ENCODE measurements at regions not wholly inside any gene's neighbourhood (a gene's known extent, or its start where the extent isn't known, plus 50 kb on each side); places are given as distances from the start of the nearest gene placed in this dataset.

DNA sequence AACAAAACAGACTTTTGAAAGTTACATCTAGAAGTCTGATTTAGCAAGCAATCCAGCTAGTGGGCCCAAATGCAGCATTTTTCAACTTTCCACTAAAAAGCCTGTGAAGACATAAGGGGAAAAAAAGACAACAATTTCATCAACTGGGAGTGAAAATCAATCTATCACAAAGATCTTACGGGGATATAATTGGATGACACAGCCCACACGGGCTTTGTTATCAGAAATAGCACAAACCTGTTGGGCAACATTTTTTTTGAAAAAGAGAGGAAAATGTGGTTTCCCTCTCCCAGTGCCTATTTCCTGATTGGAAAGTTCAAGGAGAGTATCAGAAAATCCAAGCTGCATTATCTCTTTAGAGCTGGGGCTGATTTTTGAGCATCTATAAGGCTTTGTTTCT is 132.7 kb downstream of the EVA1A start:
- Mint-ChIP-seq H3K4me3 (ENCODE audit: unreplicated experiment) (no peak overlapping the region), H3K27ac (ENCODE audit: unreplicated experiment) (no peak overlapping the region), H3K36me3 (ENCODE audit: low read depth, unreplicated experiment) (no peaks in the 10 kb centered on the region), H3K9me3 (ENCODE audit: unreplicated experiment) (no peaks in the 10 kb centered on the region), H3K4me1 (ENCODE audit: unreplicated experiment) (peaks cover 53% of the 10 kb centered on the region), H3K27me3 (ENCODE audit: unreplicated experiment) (peaks cover 1% of the 10 kb centered on the region)
- no peak for DNase-seq (ENCODE audit: low spot score)
- TF ChIP-seq, protein P1, sequence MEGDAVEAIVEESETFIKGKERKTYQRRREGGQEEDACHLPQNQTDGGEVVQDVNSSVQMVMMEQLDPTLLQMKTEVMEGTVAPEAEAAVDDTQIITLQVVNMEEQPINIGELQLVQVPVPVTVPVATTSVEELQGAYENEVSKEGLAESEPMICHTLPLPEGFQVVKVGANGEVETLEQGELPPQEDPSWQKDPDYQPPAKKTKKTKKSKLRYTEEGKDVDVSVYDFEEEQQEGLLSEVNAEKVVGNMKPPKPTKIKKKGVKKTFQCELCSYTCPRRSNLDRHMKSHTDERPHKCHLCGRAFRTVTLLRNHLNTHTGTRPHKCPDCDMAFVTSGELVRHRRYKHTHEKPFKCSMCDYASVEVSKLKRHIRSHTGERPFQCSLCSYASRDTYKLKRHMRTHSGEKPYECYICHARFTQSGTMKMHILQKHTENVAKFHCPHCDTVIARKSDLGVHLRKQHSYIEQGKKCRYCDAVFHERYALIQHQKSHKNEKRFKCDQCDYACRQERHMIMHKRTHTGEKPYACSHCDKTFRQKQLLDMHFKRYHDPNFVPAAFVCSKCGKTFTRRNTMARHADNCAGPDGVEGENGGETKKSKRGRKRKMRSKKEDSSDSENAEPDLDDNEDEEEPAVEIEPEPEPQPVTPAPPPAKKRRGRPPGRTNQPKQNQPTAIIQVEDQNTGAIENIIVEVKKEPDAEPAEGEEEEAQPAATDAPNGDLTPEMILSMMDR (IDR thresholded peaks at IDR 0.05; ENCODE audit: unreplicated experiment), result no peak

- DNase-seq (ENCODE audit: low spot score), result no peak
- H3K4me1 Mint-ChIP-seq (ENCODE audit: unreplicated experiment), result peaks cover 31% of the 10 kb centered on the region
- no peak overlapping the region for H3K27ac Mint-ChIP-seq (ENCODE audit: unreplicated experiment)
- no peak overlapping the region for H3K4me3 Mint-ChIP-seq (ENCODE audit: unreplicated experiment)
- TF ChIP-seq, protein P1 (IDR thresholded peaks at IDR 0.05; ENCODE audit: unreplicated experiment), result no peak
- H3K9me3 Mint-ChIP-seq (ENCODE audit: unreplicated experiment), result no peaks in the 10 kb centered on the region
- H3K27me3 Mint-ChIP-seq (ENCODE audit: unreplicated experiment), result peaks cover 1% of the 10 kb centered on the region
- no peaks in the 10 kb centered on the region for H3K36me3 Mint-ChIP-seq (ENCODE audit: low read depth, unreplicated experiment)
Observed at GRCh38 chr2:75424936-75425619, 135.7 kb downstream of the EVA1A start.

DNA sequence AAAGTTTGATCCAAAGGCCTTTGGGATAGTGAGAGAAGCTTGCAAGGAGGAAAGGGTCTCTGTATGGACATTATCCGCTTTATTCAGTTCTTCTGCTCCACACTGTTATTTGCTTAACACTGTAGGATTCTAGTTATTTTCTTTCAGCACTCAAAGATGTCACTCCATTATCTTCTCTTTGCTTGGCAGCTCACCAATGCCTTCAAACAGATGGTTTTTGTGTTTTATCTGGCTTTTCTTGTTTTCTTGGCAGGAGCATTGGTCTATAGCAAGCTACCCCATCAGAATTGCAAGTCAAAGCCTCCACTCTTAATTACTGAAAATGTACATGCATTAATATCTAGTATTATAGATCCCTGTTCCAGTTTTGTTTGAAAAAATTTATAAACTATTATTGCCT is 138.8 kb downstream of the EVA1A start:
- Mint-ChIP-seq H3K36me3 (ENCODE audit: low read depth, unreplicated experiment) (no peaks in the 10 kb centered on the region), H3K27ac (ENCODE audit: unreplicated experiment) (no peak overlapping the region), H3K4me1 (ENCODE audit: unreplicated experiment) (peaks cover 3% of the 10 kb centered on the region), H3K27me3 (ENCODE audit: unreplicated experiment) (no peaks in the 10 kb centered on the region), H3K9me3 (ENCODE audit: unreplicated experiment) (no peaks in the 10 kb centered on the region), H3K4me3 (ENCODE audit: unreplicated experiment) (no peak overlapping the region)
- TF ChIP-seq, protein P1 (IDR thresholded peaks at IDR 0.05; ENCODE audit: unreplicated experiment), result no peak
- no peak for DNase-seq (ENCODE audit: low spot score)

DNA sequence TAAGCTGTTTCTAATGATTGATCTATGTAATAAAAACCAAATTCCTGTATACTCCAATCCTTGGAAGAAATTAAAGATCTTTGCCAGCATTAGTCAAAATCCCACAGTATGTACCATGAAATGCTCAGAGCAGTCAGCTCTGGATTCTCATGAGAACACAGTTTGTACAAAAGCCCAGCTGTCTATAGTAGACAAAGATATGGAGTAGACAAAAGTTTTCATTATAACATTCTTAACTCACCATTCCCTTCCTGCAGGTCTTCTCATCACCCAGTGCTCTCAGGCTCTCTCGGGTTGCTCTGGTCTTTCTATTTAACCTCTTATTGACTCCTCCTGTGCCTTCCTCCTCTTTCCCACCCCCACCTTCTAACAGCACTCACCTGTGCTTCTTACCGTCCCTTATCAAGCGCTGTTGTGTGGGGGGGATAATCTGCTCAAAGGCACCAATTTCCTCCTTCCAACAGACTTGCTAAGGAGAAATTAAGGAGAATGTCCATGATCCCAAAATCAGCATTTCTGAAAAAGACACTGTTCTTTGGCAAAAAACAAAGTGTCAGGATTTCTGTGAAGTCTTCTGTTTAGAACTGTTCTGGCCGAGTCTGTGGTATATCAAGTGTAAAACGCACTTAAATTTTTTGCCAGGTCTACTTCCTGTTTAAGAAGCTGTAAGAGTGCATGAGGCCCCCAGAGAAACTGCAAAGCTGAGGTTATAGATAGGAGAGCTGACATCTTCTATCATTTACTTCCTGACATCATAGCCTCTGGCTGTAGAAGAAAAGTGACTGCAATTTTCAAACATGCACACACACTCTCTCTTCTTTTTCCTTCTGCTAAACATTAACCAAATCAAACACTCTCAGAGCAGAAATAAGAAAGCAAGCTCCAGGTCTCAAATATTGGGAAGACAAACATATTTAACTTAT is 144.1 kb downstream of the EVA1A start:
- TF ChIP-seq, protein P1 (IDR thresholded peaks at IDR 0.05; ENCODE audit: unreplicated experiment), result no peak
- Mint-ChIP-seq H3K4me1 (ENCODE audit: unreplicated experiment) (peaks cover 12% of the 10 kb centered on the region), H3K27me3 (ENCODE audit: unreplicated experiment) (no peaks in the 10 kb centered on the region), H3K4me3 (ENCODE audit: unreplicated experiment) (no peak overlapping the region), H3K27ac (ENCODE audit: unreplicated experiment) (no peak overlapping the region), H3K36me3 (ENCODE audit: low read depth, unreplicated experiment) (no peaks in the 10 kb centered on the region), H3K9me3 (ENCODE audit: unreplicated experiment) (no peaks in the 10 kb centered on the region)
- no peak for DNase-seq (ENCODE audit: low spot score)

GRCh38 chr2:75415731-75416130 is 145.0 kb downstream of the EVA1A start:
- H3K36me3 Mint-ChIP-seq (ENCODE audit: low read depth, unreplicated experiment), result no peaks in the 10 kb centered on the region
- no peak overlapping the region for H3K27ac Mint-ChIP-seq (ENCODE audit: unreplicated experiment)
- H3K9me3 Mint-ChIP-seq (ENCODE audit: unreplicated experiment), result no peaks in the 10 kb centered on the region
- no peaks in the 10 kb centered on the region for H3K27me3 Mint-ChIP-seq (ENCODE audit: unreplicated experiment)
- peaks cover 12% of the 10 kb centered on the region for H3K4me1 Mint-ChIP-seq (ENCODE audit: unreplicated experiment)
- no peak for DNase-seq (ENCODE audit: low spot score)
- no peak overlapping the region for H3K4me3 Mint-ChIP-seq (ENCODE audit: unreplicated experiment)
- TF ChIP-seq, protein P1 (IDR thresholded peaks at IDR 0.05; ENCODE audit: unreplicated experiment), result no peak
